SKM-1 treated with dmso at 0.1 percent for 144 hours (cell line): ENCODE measurements at regions not wholly inside any gene's neighbourhood (a gene's known extent, or its start where the extent isn't known, plus 50 kb on each side); places are given as distances from the start of the nearest gene placed in this dataset.
"Not testable (repeated sequence)": the region's sequence is repeated elsewhere in the genome, so short reads cannot be mapped to it uniquely, and the experiment has no call there.

Experiments used
- DNase-seq: peaks from one replicate; lab custom pipeline; 2025; ENCODE audit not compliant: unreplicated experiment; lab: John Stamatoyannopoulos, UW

- DNase-seq = no peak
These were observed 196.3 kb downstream of the GPAT3 start for GRCh38 chr4:83732114-83732635.

GRCh38 chr4:83731609-83732008, 195.7 kb downstream of the GPAT3 start:
- DNase-seq = no peak

GRCh38 chr4:83730958-83731357, 195.1 kb downstream of the GPAT3 start:
- DNase-seq = not testable (repeated sequence)

- DNase-seq = no peak
These were observed 192.3 kb downstream of the GPAT3 start for GRCh38 chr4:83728191-83728590.

GRCh38 chr4:83725336-83726085, 189.6 kb downstream of the GPAT3 start:
- DNase-seq = no peak

- DNase-seq = no peak
These were observed 188.8 kb downstream of the GPAT3 start for GRCh38 chr4:83724485-83725335.

- DNase-seq = peak; percentile 43
These were observed 187.7 kb downstream of the GPAT3 start for GRCh38 chr4:83723609-83724008.

GRCh38 chr4:83722730-83723269, 186.9 kb downstream of the GPAT3 start:
- DNase-seq = no peak

- DNase-seq = peak; percentile 78
These were observed 181.0 kb downstream of the GPAT3 start for GRCh38 chr4:83716874-83717273.

GRCh38 chr4:83712890-83713289, 177.0 kb downstream of the GPAT3 start:
- no peak for DNase-seq

GRCh38 chr4:83709627-83710026, 173.7 kb downstream of the GPAT3 start:
- DNase-seq = no peak

- DNase-seq = no peak
These were observed 172.7 kb downstream of the GPAT3 start for GRCh38 chr4:83708500-83709175.

- no peak for DNase-seq
These were observed 168.9 kb downstream of the GPAT3 start for GRCh38 chr4:83704786-83705185.

GRCh38 chr4:83703752-83704151, 167.8 kb downstream of the GPAT3 start:
- no peak for DNase-seq

- no peak for DNase-seq
These were observed 165.1 kb downstream of the GPAT3 start for GRCh38 chr4:83701041-83701440.

GRCh38 chr4:83699358-83699757, 163.4 kb downstream of the GPAT3 start:
- no peak for DNase-seq

GRCh38 chr4:83692028-83692427, 156.1 kb downstream of the GPAT3 start:
- no peak for DNase-seq

- no peak for DNase-seq
These were observed 150.3 kb downstream of the GPAT3 start for GRCh38 chr4:83686166-83686565.

GRCh38 chr4:83679692-83680091, 143.8 kb downstream of the GPAT3 start:
- no peak for DNase-seq

- no peak for DNase-seq
These were observed 143.3 kb downstream of the GPAT3 start for GRCh38 chr4:83679254-83679653.

GRCh38 chr4:83677656-83678055, 141.7 kb downstream of the GPAT3 start:
- DNase-seq = no peak
